GM23248 (cell line): ENCODE measurements at regions not wholly inside any gene's neighbourhood (a gene's known extent, or its start where the extent isn't known, plus 50 kb on each side); places are given as distances from the start of the nearest gene placed in this dataset.

ENCODE experiments used
- EZH2 ChIP-seq: fragments of 200-600 bp; sonication (generic); IDR thresholded peaks from 2 replicates; pipeline ENCODE4 v1.6.1; 2018; ENCODE audit warnings: antibody characterized with exemption, mild to moderate bottlenecking; ENCODE audit not compliant: insufficient read depth, poor library complexity, severe bottlenecking
- EZH2phosphoT487 ChIP-seq: fragments of 200-600 bp; sonication (generic); IDR thresholded peaks from 2 replicates; pipeline ENCODE4 v1.6.1; 2018; ENCODE audit warnings: antibody characterized with exemption, moderate library complexity, mild to moderate bottlenecking, low read depth; ENCODE audit not compliant: insufficient read depth

DNA sequence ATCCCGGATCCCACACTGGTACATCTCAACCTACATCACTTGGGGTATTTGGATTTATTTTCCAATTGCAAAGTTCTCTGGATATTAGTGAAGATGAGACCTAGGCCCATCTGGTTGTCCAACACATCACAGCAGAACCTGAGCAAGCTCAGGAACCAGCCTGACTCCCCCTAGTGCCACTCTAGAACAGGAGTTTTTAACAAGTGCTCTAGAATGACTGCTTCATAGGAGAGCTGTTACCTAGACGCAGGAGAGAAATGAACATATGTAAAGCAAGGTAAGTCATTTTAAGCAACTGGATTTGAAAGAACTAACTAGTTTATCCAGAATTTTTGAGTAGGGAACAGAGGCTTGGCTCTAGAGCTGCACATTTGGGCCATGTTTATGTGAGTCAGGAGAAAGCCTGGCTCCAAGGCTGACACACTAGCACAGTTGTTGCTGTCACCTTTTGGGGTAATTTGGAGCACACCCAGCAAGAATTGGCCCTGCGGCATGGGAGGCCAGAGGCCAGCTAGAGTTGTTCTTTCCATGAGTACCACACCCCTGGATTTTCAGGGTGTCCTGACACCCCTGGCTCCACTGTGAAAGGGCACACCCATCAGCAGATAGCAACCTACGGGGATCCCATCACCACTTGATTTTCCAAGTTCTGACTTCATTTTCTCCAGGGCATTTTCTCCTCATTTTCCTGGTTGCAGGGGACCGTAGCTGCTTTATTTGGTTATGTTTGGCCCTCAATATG lies 110.9 kb upstream of the LPAR1 start:
- TF ChIP-seq EZH2phosphoT487 (no peak), EZH2 (no peak)
